Stimulated activated CD8-positive, alpha-beta memory T cell treated with anti-CD3 and anti-CD28 coated beads, Interleukin-2, amount 100 ng/mL, for 1 hour (primary cell): ENCODE measurements at regions not wholly inside any gene's neighbourhood (a gene's known extent, or its start where the extent isn't known, plus 50 kb on each side); places are given as distances from the start of the nearest gene placed in this dataset.

Experiments
- DNase-seq, 2 donors: peaks; one replicate each; pipeline ENCODE4 v3.0.0-alpha.2; 2020; ENCODE audit warnings: low read depth in 2 of 2

DNA sequence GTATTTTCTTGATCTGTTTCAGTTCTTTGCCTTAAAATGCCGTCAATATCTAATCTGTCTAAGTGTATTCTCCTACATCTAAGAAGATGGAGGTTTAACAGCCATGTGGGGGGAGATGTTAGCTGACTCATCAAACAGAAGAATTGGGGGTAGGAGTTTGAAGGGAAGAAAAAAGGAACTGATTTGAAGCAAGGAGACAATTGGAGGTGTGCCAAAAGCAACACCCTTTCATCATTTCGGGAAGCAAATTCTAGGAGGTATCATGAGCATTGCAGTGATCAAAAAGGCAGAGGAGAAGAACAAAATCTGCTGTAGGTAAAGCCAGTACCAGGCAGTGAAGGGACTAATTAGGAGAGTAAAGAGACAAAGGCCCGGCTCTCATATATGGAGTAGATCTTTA, 337.3 kb upstream of the TBC1D5 start:
- no peak for DNase-seq

DNA sequence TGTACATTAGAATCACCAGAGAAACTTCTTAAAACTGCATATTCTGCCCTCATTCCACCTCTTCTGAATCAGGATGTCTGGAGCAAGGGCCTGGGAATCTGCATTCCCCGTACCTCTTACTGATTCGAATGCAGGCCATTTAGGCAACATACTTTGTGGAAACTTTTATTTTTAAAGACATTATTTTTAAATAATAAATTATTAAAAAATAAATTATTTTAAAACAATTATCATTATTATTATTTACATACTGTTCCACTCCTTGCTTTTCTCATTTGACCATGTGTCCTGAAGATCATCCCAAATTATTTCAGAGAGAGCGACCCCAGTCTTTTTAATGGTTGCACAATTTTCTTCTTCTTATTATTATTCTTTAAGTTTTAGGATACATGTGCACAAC, 336.6 kb upstream of the TBC1D5 start:
- DNase-seq, result no peak

DNA sequence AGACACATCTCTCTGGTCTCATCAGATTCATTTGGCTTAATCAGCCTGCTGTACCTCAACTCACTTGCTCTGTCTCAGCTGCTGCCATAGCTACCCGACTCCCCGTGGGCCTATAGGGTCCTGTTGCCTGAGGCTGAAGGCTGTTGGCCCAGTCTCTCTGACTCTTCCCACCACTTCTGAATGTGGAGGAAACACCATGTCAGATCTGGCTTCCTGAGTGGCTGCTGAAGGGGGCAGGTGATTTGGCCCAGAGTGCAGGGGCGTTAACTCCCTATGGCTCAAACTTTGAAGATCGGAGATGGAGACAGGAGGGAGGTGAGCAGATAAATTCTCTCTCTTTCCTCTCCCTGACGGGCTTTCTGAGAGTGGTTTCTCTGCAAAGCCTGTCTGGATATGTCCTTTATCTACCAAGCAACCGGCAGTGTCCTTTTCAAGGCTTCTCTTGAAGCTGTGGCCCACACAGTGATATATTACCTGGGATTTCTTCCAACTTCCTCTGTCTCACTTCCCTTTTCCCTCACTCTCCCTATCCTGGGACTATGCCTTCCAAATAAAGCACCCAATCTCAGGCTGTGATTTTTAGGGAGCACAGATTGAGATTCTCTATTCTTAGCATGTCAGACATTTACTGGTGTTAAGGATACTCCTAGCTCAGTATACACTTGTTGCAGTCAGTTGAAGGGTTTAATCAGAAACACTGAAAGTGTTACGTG, 334.9 kb upstream of the TBC1D5 start:
- no peak for DNase-seq

DNA sequence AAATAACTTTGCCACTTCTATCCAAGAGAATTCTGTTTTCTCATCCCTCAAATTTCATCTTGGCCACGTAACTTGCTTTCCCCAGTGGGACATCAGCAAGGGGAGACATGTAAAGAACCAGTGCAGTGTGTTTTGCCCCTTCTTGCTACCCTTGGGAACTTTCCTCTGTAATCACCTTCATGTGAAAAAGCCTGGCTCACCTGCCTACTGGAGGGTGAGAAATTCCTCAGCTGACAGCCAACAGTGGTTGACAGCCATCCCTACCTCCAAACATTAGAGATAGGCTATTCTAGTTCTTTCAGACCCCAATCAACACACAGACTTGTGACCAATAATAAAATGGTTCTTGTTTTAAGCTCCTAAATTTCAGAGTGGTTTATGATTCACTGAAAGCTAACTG, 333.9 kb upstream of the TBC1D5 start:
- DNase-seq, result no peak

DNA sequence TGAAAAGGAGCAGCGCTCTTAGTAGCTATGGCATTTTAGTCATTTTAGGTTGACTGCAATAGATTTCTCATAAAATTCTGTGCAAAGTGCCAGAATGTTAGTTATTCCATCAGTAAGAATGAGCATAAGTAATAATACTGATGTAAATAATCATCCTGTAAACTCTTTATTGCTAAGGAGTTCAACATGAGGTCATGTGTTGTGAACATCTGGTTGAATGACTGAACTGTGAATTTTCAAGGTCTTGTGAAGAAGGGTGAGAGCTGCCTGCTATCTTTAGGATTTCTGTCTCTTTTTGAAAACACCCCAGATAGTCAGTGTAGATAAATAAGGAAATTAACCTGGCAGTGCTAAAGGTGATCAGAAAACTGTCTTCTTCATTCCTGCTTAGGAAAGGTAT, 333.4 kb upstream of the TBC1D5 start:
- no peak for DNase-seq

DNA sequence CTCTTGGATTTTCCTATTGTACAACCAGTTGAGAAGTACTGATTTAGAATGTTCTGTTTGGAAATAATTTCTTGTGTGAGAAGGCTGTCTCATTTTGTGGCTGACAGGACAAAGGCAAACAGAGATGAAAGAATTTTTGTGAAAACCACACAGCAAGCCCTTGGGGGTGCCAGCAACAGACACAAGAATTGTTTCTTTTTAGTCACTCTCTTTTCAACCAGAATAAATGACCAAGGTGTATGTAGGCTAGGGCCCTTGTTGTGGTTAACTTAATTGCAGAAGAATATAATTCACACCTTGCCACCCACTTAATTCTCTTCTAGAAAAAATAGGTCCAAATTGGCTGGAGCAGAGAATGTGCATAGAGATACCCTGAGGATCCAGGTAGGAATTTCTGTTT, 329.4 kb upstream of the TBC1D5 start:
- DNase-seq, result no peak

DNA sequence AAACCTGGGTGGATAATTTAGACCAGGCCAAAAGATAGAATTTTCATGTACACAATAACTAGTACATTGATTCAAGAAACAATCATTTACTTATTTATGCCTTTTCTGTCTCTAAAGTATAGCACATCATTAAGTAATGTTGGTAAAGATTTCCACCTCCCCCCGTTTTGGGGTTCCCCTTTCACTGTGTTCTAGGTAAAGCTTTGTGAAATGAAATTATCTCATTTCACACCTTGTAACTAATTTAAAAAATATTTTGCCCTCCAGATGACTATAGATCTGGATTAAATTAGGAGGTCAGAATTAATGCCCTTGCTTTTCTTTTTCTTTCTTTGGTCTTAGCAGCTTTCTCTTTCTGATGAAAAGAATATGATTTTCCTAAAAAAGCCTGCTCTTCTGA, 328.5 kb upstream of the TBC1D5 start:
- DNase-seq, result no peak

DNA sequence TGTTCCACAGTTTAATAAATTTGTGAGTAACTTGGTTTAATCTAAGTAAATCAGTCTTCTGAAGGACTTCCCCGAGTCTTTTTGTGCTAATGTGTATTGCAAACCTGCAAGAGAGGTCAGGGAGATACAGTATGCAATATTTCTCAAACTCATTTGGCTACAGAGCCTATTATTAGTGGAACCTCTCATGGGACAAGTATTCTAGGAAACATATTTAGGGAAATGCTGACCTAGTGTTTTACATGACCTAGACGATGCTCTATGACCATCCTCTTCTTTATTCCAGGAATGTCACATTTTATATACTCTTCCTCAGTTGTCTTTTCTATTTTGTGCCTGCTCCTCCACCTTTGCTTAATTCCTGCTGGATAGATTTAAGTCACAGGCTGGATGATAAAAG, 327.8 kb upstream of the TBC1D5 start:
- no peak for DNase-seq

DNA sequence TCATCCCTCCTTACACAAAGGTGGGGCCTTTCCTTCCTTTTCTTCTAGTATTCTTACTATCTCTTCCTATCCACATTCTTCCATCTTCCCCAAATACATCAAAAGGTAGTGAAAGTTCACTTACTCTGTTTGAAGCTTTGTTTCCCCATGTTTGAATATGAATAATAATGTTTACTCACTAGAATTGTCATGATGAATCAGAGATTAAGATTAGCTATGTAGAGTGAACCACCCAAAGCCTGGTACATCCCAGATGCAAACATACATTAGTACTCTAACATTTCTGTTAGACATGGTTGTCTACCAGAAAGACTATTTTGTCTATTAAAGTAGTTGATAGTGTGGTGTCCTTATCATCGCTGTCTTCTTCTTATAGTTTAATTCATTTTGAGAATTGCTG, 327.1 kb upstream of the TBC1D5 start:
- DNase-seq, result no peak

DNA sequence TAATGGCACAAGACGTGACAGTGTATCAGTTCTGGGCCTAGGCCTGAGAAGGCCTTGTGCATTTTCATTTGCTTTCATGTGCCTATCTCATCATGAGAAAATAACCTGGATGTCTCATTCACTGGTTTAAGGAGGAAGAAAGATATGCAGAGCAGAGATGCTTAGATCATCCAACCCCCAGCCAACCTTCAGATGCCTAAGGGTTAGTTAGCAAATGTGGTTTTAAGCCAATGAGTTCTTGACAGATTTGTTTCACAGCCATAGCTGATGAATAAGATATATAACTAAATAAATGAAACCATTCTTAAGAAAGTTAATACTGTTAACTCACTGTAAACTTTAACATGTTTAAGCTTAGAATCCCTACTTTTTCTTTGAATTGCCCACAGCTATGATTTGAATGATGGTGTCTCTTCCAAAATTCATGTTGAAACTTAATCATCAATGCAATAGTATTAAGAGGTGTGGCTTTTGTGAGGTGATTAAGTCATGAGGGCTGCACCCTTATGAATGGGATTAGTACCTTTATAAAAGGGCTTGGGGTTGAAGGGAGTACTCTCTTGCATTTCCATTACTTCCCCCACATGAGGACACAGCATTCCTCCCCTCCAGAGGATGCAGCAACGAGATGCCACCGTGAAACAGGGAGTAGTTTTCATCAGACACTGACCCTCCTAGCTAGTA, 324.6 kb upstream of the TBC1D5 start:
- DNase-seq, result no peak

DNA sequence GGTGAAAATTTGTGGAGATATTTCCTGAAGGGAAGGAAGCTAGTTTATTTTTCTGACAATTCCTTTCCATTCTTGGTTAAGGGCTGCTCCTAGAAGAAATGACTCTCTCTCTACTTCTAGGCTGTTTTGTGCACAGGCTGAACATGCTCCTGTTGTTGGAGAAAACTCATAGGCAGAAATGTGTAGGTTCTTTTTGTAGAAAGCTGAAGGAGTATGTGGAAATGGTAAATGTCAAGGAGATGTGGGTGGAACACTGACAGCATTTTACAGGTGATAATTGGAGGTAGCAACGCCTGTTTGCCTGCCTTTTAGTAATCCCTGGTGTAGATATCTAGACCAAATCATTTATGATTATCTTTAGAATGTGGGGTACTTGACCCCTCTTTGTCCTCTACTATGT, 322.2 kb upstream of the TBC1D5 start:
- DNase-seq, result no peak

DNA sequence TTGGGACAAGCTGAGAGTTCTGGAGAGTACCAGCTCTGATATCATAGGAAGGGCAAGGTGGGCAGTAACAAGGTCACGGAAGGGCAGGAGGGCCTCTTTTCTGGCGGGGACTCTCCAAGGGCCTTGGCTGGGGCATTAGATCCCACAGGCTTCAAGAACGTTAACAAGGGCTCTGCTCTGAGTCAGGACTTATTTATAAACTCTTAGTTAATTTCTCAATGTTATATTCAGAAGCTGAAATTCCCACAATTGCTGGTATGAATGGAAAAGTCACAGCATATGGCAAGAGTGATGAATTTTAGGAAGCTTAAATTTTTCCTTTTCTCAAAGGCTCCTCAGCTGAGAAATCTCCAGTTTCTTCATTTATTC, 320.2 kb upstream of the TBC1D5 start:
- no peak for DNase-seq

DNA sequence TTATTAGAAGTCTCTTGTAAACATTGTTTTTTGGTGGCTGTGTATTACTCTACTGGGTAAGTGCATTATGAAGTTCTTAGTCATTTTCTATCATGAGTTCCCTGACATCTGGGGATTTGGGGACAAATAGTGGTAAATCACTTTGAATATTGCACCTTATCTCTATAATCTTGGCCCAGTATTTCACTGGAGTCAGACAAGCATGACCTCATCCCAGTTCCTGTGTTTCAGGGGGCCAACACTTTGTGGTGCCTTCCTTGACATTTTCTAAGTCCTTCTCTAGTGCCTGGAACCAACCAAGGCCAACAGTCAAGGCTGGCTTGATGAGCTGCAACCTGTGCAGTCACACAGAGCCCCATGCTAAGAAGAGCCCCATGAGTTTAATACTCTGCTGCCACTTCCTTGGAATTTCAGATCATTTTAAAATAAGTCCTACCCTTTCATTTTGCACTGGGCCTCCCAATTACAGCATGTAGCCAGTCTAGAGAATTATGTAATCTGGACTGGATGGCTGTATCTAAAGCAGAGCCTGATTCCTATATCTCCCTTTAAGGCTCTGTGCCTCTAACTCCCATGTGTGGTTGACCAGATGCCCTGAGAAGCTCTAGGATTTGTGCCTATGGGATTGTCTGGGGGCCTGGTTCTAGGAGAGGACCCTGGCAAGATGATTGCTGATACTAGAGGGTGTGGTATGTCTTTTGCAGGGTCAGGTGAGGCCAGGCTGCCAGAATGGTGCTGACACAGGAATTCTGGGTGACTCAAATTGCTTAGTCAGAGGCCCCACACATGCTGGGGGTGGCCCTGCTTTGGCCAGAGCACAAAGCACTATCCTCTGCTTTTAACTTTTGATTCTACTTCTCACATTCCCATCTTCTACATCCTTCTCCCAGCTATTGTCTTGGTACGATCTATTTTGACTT, 319.6 kb upstream of the TBC1D5 start:
- no peak for DNase-seq

DNA sequence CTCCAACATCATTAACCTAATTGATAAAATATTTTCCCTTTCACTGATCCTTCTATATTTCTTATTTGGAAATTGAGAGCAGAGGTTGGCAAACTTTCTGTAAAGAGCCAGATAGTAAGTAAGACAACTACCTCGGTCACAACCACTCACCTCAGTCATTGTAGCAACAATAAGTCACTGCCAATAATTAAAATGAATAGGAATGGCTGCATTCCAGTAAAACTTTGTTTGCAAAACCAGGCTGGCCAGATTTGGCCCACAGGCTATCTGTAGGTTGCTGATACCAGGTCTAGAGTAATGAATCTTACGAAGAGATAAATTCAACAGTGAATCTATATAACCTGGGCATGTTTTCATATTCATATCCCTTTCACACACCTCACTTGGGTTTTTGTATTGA, 316.2 kb upstream of the TBC1D5 start:
- DNase-seq, result no peak

DNA sequence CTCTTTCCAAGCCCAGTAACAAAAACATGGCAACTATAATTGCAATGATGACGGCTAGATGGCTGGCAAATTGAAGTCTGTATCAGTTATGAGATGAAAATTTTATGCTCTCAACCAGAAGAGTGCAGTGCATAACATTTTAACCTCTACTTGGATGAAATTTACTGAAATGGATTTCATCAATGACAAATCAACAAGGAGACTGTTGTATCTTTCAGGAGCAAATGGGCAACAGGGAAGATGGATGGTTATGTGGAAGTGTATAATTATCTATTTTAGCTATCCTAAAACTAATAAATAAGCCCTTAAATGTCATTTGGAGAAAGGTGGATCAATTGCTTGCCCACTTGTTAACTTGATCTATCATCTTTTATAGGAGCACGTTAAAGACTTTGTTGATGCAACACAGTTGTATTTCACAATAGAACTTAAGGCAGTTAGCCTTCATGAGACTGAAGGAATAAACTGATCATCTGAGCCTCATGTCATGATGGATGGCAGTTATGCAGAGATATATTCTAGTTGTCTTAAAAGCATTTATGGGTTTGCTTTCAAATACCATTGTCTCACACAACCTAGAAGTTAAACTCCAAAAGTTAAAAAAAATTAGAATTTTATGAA, 315.1 kb upstream of the TBC1D5 start:
- no peak for DNase-seq

DNA sequence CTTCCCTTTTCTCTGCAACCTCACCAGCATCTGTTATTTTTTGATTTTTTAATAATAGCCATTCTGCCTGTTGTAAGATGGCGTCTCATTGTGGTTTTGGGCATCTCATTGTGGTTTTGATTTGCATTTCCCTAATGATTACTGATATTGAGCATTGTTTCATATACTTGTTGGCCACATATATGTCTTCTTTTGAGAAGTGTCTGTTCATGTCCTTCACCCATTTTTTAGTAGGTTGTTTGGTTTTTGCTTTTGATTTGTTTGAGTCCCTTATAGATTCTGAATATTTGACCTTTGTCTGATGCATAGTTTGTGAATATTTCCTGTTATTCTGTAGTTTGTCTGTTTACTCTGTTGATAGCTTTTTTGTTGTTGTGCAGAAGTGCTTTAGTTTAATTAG, 312.2 kb upstream of the TBC1D5 start:
- no peak for DNase-seq

DNA sequence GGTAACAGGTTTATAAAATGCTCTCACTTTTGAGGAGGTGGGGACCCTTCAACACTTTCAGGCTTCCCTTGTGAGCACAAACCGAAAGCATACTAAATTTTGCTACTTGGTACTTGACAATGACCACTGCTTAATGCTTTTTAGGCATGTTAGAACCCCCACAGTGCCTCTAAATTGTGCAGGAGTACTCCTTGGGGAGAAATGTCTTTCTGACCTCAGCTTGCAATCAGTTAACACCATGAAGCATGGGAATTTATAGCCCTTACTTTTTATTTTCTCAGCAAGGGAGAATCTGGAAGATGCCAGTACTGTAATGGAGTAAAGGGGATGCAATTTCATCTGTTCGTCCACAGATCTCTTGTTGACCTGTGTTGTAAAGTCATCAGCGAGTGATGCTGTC, 308.9 kb upstream of the TBC1D5 start:
- DNase-seq, result no peak

DNA sequence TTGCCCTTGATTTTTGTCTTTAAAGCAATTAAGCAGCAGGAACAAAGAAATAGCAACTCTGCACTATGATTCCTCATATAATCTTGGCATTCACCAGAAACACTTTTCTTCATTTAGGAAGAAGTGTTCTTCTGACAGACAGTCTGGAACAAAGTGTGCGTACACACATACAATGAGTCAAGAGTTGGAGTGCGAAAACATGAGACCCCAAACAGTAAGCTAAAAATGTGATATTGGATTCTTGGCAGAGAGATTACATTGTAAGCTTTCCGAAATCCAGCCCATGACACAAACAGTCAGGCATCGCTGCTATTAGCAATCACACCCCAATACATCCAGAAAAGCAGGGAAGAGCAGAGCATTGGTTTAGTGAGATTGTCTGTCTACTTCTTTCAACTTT, 306.7 kb upstream of the TBC1D5 start:
- DNase-seq, result no peak

DNA sequence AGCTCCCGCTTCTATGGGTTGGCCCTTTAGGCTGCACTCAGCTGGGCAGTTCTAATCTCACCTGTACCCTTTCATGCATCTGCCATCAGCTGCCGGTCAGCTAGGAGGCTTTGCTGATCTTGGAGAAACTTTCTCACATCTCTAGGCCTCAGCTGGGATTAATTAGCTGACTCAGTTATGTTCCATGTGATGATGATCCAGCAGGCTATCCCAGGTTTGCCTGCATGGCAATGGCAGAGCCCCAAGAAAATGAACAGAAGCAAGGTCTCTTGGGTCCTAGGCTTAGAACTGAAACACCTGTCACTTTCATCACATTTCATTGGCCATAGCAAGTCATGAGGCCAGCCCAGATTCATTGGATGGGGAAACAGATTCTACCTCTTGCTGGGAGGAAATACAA, 304.6 kb upstream of the TBC1D5 start:
- no peak for DNase-seq

DNA sequence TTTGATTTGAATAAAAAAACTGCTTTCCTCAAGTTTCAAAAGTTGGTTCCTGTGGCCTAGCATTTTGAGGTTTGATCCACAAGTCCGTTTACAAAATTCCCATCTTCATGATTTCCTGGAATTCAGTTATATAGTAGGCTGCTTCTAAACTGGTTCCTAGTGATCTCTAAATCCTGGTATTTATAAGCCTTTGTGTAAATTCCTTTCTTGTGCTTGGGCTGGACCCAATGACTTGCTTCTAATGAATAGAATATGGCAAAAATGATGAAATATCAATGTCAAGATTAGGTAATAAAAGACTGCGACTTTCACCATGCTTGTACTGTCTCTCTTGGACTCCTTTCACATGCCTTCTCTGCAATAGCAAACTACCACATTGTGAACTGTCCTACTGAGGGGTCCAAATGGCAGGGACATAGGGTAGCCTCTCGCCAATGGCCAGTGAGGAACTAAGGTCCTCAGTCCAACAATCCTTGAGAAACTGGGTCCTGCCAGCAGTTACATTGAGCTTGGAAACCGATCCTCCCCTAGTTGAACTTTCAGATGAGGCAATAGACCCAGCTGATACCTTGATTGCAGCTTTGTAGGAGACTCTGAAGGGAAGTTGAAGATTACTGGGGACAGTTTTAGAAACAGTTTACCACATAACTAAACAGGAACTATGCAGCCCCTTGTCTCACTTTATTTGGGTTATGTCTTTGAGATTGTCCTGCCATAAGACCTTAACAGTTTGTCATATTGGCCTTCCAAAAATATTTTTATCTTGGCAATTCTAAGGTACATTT, 303.9 kb upstream of the TBC1D5 start:
- DNase-seq, result no peak
